ENCODE measurements at regions not wholly inside any gene's neighbourhood (a gene's known extent, or its start where the extent isn't known, plus 50 kb on each side); places are given as distances from the start of the nearest gene placed in this dataset.

DNA sequence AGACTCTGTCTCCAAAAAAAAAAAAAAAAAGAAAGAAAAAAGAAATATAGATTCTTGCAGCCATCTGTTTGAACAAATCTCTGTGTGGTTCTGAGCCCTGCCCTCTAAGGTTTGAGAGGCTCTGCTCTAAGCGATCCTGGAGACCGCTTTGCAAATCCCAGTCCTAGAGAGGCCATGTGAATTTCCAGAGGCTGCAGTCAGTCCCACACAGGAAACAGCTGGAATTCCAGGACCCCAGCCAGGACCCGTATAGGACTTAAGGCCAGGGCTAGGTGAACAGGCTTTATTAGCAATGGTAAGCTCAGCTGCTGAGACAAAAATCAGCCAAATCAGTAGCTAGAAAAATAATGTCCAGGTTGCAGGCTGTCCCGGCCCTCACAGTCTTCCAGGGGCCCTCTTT lies 154.8 kb downstream of the RPS24 start:
- DNase-seq: no peak

- no peak for DNase-seq
These were observed 156.6 kb downstream of the RPS24 start for GRCh38 chr10:78190051-78190825.

DNA sequence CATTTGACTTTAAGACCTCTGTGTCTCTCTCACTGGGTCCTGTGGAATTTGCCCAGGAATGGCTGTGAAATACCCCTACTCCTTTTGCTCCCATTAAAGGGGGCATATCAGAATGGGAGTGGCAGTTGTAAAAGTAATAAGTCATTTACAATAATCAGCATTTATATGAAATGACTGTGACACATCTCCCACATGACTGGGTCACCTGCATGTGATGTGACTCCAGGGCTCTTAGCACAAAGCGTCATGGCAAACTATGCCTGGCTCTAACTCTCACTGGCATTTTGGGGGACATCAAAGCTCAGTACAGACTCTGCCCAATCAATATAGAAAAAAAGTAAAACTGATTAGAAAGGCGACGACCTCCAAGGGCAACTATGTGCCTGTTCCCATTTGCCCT lies 157.6 kb downstream of the RPS24 start:
- DNase-seq: no peak

DNA sequence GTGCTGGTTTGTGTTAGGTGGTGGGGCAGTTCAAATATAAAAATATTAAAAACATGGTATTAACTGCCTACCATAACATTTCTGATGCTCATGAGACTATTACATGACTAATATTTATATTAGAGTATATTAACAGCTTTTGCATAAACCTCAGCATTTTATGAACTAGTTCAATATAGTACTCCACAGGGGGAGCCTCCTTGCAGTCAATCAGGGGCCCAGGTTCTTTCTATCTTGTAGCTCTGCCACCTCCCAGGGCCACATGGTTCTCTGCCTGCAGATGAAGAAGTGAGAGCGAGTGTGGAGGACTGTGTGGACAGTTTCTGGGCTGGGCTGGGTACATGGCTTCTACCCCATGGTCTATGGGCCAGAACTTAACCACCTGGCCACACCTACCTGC lies 159.5 kb downstream of the RPS24 start:
- DNase-seq: no peak

DNA sequence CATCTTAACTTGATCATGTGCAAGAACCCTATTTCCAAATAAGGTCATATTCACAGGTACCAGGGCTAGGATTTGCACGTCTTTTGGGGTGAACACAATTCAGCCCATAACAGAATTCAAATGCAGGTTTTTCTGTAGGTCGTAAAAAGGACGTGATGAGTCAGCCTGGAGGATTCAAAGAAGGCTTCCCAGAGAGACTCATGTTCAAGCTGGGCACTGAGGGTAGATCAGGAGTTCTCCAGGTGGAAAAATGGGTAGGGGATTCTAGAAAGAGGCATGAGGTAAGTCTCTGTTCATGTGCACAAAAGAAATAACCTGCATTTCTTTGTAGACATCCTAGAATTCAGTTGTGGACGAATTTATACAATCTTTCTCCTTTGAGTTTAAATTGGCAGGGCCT lies 160.4 kb downstream of the RPS24 start:
- no peak for DNase-seq

- no peak for DNase-seq
These were observed 161.1 kb downstream of the RPS24 start for GRCh38 chr10:78194539-78195402.

GRCh38 chr10:78196396-78196795 lies 162.7 kb downstream of the RPS24 start:
- no peak for DNase-seq

DNA sequence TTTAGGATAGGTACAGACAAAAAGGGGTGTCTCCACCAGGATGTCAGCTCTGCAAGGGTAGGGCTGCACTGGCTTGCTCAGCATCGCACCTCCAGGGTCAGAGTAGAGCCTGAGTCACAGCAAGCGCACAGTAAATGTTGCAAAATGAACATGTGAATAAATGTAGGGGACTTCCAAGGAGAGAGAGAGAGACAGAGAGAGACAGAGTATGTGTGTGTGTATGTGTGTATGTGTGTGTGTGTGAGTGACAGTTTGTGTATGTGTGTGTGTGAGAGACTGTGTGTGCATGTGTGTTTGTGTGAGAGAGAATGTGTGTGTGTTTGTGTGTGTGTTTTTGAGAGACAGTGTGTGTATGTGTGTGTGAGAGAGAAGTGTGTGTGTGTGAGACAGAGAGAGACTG lies 163.3 kb downstream of the RPS24 start:
- no peak for DNase-seq

DNA sequence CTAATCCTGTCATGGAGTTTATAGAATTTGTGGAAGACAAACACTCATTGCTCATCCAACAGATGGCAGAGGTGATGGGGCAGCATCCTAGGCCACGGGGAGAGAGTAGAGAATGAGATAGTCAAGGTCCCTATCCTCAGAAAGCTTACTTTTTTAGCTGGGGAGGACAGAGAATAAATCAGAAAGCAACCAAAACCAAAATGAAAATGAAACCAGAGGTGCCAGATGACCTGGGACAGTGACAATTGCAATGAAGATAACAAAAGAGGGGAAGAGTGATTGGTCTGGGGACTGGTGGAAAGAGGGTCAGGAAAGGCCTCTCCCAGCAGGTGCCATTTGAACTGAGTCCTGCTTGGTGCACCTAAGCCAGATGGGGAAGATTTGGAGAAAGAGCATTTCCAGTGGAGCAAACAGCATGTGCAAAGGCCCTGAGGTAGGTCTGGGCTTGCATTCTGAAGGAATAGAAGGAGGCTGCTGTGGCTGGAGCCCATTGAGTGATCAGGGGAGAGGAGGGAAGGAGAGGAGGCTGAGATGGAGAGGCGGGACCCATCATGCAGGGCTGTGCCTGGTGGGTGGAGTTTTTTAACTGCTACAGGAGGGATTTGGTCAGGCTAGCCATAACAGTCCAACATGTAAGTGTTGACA lies 164.1 kb downstream of the RPS24 start:
- DNase-seq: no peak

DNA sequence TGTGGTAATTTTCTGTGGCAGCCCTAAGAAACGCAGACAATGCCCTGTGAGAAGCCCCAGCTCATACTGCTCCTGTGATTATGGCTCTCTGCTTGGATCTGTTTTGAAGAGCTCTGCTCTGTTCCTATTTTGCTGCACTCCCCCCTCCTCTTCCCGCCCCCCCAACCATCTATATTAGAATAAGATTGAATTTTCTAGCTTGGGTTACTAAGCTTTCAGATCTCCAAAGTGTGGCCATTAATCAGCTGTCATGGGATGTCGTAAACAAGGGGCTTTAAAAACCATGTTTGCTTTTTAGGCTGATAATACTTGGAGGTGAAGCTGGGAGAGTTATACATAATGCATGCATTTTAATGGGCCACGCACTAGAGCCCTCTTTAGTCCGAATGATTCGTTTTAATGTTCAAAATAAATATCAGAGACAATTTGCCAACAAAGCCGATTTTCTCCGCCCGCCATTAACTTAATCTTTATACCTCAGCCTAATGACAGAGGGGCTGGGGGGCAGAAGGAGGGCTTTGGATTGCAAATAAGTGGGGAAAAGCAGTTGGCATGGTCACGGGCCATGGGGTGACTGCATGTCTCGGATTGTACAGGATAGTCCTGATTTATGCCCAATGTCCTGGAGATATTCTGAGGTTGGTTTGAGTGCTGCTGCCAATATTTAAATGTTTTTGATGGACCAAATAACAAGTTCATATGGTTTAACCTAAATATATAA lies 165.5 kb downstream of the RPS24 start:
- peak; percentile 8 for DNase-seq

GRCh38 chr10:78199759-78200158 lies 166.1 kb downstream of the RPS24 start:
- DNase-seq: no peak

DNA sequence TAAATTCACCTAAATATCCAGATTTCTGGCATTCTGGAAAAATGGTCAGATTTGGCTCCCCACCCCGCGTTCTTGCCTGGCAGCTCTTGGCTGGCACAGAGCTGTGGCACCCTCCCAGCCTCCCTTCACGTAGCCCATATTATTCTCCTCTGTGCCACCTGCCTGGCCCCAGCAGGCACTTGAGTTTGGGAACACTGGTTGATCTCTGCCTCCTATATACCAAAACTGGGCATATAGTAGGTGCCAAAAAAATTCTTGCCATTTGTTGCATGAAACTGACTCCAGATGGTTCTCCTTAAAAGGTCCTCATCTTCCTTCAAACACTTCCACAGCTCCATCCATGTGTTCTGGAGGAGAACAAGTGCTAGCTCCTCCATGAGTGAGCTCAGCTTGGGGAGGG lies 167.0 kb downstream of the RPS24 start:
- DNase-seq: no peak

DNA sequence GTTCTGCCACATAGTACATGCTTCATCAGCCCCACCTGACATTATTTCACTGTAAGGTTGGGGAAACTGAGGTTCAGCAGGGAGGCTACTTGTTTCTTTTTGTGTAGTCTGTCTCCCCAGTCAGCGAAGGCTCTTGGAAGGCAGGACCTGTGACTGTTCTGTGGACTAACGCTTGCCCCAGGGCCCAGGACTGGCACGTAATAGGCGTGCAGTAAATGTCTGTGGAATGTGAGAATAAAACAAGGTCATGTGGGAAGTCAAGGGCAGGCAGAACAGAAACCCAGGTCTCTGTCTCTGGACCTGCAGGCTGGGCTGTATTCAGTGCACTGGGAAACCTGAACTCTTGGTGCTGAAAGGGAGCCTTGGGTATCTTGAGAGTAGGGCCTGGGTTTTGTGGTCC lies 168.7 kb downstream of the RPS24 start:
- DNase-seq: no peak

GRCh38 chr10:78203915-78204818 lies 170.5 kb downstream of the RPS24 start:
- no peak for DNase-seq

DNA sequence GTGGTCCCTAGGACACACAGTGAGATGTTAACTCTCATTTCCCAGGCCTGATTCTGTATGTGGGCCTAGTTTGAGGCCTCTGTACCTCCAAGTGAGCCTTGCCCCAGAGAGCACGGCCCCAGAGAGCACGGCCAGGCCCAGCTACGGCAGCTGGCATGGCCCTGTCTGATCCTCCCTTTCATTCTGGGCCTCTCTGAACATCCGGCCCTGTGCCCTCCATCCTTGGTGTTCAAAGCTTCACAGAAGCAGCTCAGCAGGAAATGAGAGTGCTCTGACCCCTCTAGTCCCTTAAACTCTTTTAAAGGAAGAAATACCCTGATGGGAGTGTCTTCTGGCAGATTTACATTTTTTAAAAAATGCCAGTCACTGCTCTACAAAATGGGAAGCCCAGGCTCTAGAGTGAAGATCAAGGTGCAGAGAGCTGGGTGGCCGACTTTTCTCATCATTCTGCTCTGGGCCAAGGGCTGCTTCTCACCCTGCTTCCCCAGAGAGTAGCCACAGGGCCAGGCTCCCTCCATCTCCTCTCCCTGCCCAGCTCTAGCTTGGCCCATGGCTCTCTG lies 171.9 kb downstream of the RPS24 start:
- DNase-seq: no peak

DNA sequence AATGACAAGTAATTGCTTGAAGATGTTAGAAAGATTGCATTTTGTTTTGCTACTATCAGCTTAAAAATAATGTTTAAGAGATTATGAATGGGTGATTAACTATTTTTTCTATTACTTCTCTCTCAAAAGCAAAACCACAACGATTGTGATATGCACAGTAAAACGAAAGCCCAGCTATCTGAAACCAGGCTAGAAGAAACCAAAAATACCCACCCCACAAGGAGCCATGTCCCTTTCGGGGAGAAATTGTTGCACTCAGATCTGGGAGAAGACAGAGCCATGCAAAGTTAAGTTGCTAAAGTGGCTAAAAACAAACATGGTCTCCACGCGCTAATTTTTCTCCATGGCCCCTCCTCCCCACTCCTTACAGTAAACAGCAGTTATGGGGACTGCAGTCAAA lies 173.6 kb downstream of the RPS24 start:
- no peak for DNase-seq

DNA sequence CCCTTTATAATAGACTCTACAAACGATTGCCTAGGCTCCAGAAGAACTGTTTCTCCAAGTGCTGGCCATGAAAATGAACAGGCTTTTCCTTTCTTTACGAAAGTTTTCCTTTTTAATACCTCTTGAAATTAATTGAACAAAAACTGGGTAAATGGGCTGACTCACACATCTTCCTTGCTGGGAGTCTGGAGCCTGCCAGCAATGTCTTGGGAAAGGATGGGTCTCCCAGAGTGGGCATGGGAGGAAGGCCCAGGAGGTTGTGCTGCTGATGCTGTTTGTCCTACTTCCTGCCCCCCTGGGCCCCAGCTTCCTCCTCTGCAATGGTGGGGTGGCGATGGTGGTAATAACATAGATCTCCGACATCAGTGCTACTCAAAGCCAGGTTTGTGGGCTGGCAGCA lies 174.1 kb downstream of the RPS24 start:
- DNase-seq: no peak

- no peak for DNase-seq
These were observed 176.3 kb downstream of the RPS24 start for GRCh38 chr10:78209970-78210369.

GRCh38 chr10:78210548-78210947 lies 176.9 kb downstream of the RPS24 start:
- DNase-seq: no peak

GRCh38 chr10:78210976-78211375 lies 177.3 kb downstream of the RPS24 start:
- no peak for DNase-seq

DNA sequence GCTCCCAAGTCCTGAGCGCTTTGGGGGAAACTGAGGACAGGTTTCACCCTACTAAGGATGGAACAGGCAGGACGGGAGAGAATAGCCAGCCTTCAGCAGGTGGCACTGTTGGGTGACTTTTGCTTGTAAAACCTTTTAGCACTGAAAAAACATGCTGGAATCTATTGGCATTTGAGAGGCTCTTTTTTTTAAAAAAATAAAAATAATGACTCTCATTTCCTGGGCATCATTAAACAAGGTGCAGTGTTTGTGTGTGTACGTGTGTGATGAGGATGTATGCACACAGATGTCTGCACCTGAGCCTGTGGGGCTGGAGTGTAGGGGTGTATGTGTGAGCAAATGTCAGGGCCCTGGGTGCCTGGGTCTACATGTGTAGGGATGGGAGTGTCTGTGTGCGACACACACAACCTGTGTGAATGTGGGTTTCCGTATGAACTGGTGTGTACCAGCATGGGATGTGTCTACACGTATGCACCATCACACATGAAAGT lies 177.9 kb downstream of the RPS24 start:
- DNase-seq: no peak

Data from NCI-H187 treated with DMSO at 0.1 percent for 48 hours (cell line).